ENCODE measurements at regions not wholly inside any gene's neighbourhood (a gene's known extent, or its start where the extent isn't known, plus 50 kb on each side); places are given as distances from the start of the nearest gene placed in this dataset.

- Mint-ChIP-seq H3K4me1 (ENCODE audit: low read depth, unreplicated experiment) (peaks cover 8% of the 10 kb centered on the region), H3K9me3 (ENCODE audit: low read depth, unreplicated experiment) (peaks cover 14% of the 10 kb centered on the region), H3K36me3 (ENCODE audit: insufficient read depth, unreplicated experiment) (no peaks in the 10 kb centered on the region), H3K27me3 (ENCODE audit: unreplicated experiment) (no peaks in the 10 kb centered on the region), H3K27ac (ENCODE audit: unreplicated experiment) (no peak overlapping the region), H3K4me3 (ENCODE audit: low read depth, unreplicated experiment) (no peak overlapping the region)
- TF ChIP-seq CTCF (IDR thresholded peaks at IDR 0.05; ENCODE audit: unreplicated experiment), result no peak
- intact Hi-C loops (cut with micrococcal nuclease; ENCODE audit: unreplicated experiment), result no loop called here
- BruUV-seq (replicated peaks), result no TSS peak
- DNase-seq, result no peak
- CTCF ChIA-PET, result interaction anchor here (0.7 to 2.5 kb wide), 2 partner anchors 14 to 50 kb away, joined by 3 to 6 read pairs; no protein-coding TSS in a partner anchor
Measured at GRCh38 chr12:126761420-126761819, 1505.5 kb upstream of the TMEM132C start.

- no peak for TF ChIP-seq CTCF (IDR thresholded peaks at IDR 0.05; ENCODE audit: unreplicated experiment)
- no TSS peak for BruUV-seq (replicated peaks)
- H3K9me3 Mint-ChIP-seq (ENCODE audit: low read depth, unreplicated experiment), result peaks cover 18% of the 10 kb centered on the region
Measured at GRCh38 chr12:126762150-126762549, 1504.8 kb upstream of the TMEM132C start.

GRCh38 chr12:126763359-126763758 lies 1503.6 kb upstream of the TMEM132C start:
- Mint-ChIP-seq H3K27ac (ENCODE audit: unreplicated experiment) (no peak overlapping the region), H3K4me3 (ENCODE audit: low read depth, unreplicated experiment) (no peak overlapping the region), H3K36me3 (ENCODE audit: insufficient read depth, unreplicated experiment) (no peaks in the 10 kb centered on the region), H3K27me3 (ENCODE audit: unreplicated experiment) (no peaks in the 10 kb centered on the region), H3K9me3 (ENCODE audit: low read depth, unreplicated experiment) (peaks cover 20% of the 10 kb centered on the region), H3K4me1 (ENCODE audit: low read depth, unreplicated experiment) (peaks cover 8% of the 10 kb centered on the region)
- TF ChIP-seq CTCF (IDR thresholded peaks at IDR 0.05; ENCODE audit: unreplicated experiment), result no peak
- intact Hi-C loops (cut with micrococcal nuclease; ENCODE audit: unreplicated experiment), result no loop called here
- DNase-seq, result no peak
- no TSS peak for BruUV-seq (replicated peaks)
- CTCF ChIA-PET, result no interaction called here

More at GRCh38 chr12:126762150-126762549, 1504.8 kb upstream of the TMEM132C start:
- H3K27ac Mint-ChIP-seq (ENCODE audit: unreplicated experiment), result no peak overlapping the region
- H3K4me3 Mint-ChIP-seq (ENCODE audit: low read depth, unreplicated experiment), result no peak overlapping the region
- intact Hi-C loops (cut with micrococcal nuclease; ENCODE audit: unreplicated experiment), result no loop called here
- CTCF ChIA-PET, result interaction anchor here (0.7 to 2.5 kb wide), 2 partner anchors 15 to 50 kb away, joined by 3 to 6 read pairs; no protein-coding TSS in a partner anchor
- no peaks in the 10 kb centered on the region for H3K36me3 Mint-ChIP-seq (ENCODE audit: insufficient read depth, unreplicated experiment)
- H3K4me1 Mint-ChIP-seq (ENCODE audit: low read depth, unreplicated experiment), result peaks cover 8% of the 10 kb centered on the region
- no peak for DNase-seq
- H3K27me3 Mint-ChIP-seq (ENCODE audit: unreplicated experiment), result no peaks in the 10 kb centered on the region

- Mint-ChIP-seq H3K36me3 (ENCODE audit: insufficient read depth, unreplicated experiment) (peaks cover 16% of the 10 kb centered on the region), H3K4me3 (ENCODE audit: low read depth, unreplicated experiment) (no peak overlapping the region), H3K4me1 (ENCODE audit: low read depth, unreplicated experiment) (peaks cover 2% of the 10 kb centered on the region), H3K9me3 (ENCODE audit: low read depth, unreplicated experiment) (peaks cover 25% of the 10 kb centered on the region), H3K27me3 (ENCODE audit: unreplicated experiment) (no peaks in the 10 kb centered on the region), H3K27ac (ENCODE audit: unreplicated experiment) (no peak overlapping the region)
- no TSS peak for BruUV-seq (replicated peaks)
- no peak for DNase-seq
- intact Hi-C loops (cut with micrococcal nuclease; ENCODE audit: unreplicated experiment), result no loop called here
- CTCF ChIA-PET, result no interaction called here
- no peak for TF ChIP-seq CTCF (IDR thresholded peaks at IDR 0.05; ENCODE audit: unreplicated experiment)
Measured at GRCh38 chr12:126767334-126767733, 1499.6 kb upstream of the TMEM132C start.
